ENCODE measurements at regions not wholly inside any gene's neighbourhood (a gene's known extent, or its start where the extent isn't known, plus 50 kb on each side); places are given as distances from the start of the nearest gene placed in this dataset.

- Histone ChIP-seq H3K4me1 (ENCODE audit: control insufficient read depth, insufficient read depth, low read length) (no peaks in the 10 kb centered on the region), H3K27me3 (ENCODE audit: control insufficient read depth, insufficient read depth, low read length) (no peaks in the 10 kb centered on the region), H3K9me3 (ENCODE audit: control insufficient read depth, insufficient read depth, low read depth, low read length) (no peaks in the 10 kb centered on the region), H3K27ac (ENCODE audit: low read length) (no peak overlapping the region), H3K36me3 (ENCODE audit: control insufficient read depth, insufficient read depth, low read length) (no peaks in the 10 kb centered on the region), H3K4me3 (ENCODE audit: low read depth in 2 of 2, low read length in 2 of 2) (no peak overlapping the region)
- no peak for DNase-seq (ENCODE audit: low read depth, low spot score)
- POLR2A ChIA-PET = no interaction called here
- BruUV-seq (replicated peaks) = no TSS peak
- intact Hi-C loops (cut with micrococcal nuclease; ENCODE audit: unreplicated experiment) (no loop called here), in situ Hi-C loops (cut with HindIII; ENCODE audit: low pct_unique_long_range_greater_than_20kb, low sequenced_read_pairs) (no loop called here)
- CTCF ChIA-PET = no interaction called here
- no peak for ATAC-seq
- TF ChIP-seq TCF7L2 (IDR thresholded peaks at IDR 0.05; ENCODE audit: low read depth, low read length) (no peak), CTCF (IDR thresholded peaks at IDR 0.05) (no peak), SIN3A (IDR thresholded peaks at IDR 0.05; ENCODE audit: borderline replicate concordance, insufficient read depth, low read depth, low read length) (no peak), POLR2AphosphoS5 (IDR thresholded peaks at IDR 0.05; ENCODE audit: low read depth, low read length) (no peak), REST (IDR thresholded peaks at IDR 0.05; ENCODE audit: insufficient read depth in 1 of 2, low read depth in 2 of 2, low read length in 1 of 2) (no peak)
Measured at GRCh38 chr13:67867206-67867605, 637.1 kb upstream of the PCDH9 start.

- H3K4me3 ChIP-seq (ENCODE audit: low read depth in 2 of 2, low read length in 2 of 2) = no peak overlapping the region
- ATAC-seq (no peak), DNase-seq (ENCODE audit: low read depth, low spot score) (no peak)
- no peaks in the 10 kb centered on the region for H3K36me3 ChIP-seq (ENCODE audit: control insufficient read depth, insufficient read depth, low read length)
- H3K9me3 ChIP-seq (ENCODE audit: control insufficient read depth, insufficient read depth, low read depth, low read length) = no peaks in the 10 kb centered on the region
- no peaks in the 10 kb centered on the region; the same call in 1 of the 2 replicates for H3K4me1 ChIP-seq (ENCODE audit: control insufficient read depth, insufficient read depth, low read length)
- in situ Hi-C loops (cut with HindIII; ENCODE audit: low pct_unique_long_range_greater_than_20kb, low sequenced_read_pairs) (no loop called here), intact Hi-C loops (cut with micrococcal nuclease; ENCODE audit: unreplicated experiment) (no loop called here)
- H3K27ac ChIP-seq (ENCODE audit: low read length) = no peak overlapping the region
- BruUV-seq (replicated peaks) = no TSS peak
- ChIA-PET POLR2A (no interaction called here), CTCF (no interaction called here)
- H3K27me3 ChIP-seq (ENCODE audit: control insufficient read depth, insufficient read depth, low read length) = no peaks in the 10 kb centered on the region
- TF ChIP-seq TCF7L2 (IDR thresholded peaks at IDR 0.05; ENCODE audit: low read depth, low read length) = no peak
- TF ChIP-seq REST (IDR thresholded peaks at IDR 0.05; ENCODE audit: insufficient read depth in 1 of 2, low read depth in 2 of 2, low read length in 1 of 2) = no peak
- TF ChIP-seq CTCF (IDR thresholded peaks at IDR 0.05) = no peak
- TF ChIP-seq POLR2AphosphoS5 (IDR thresholded peaks at IDR 0.05; ENCODE audit: low read depth, low read length) = no peak
- no peak for TF ChIP-seq SIN3A (IDR thresholded peaks at IDR 0.05; ENCODE audit: borderline replicate concordance, insufficient read depth, low read depth, low read length)
Measured at GRCh38 chr13:67860315-67860714, 630.2 kb upstream of the PCDH9 start.
